ENCODE measurements at regions not wholly inside any gene's neighbourhood (a gene's known extent, or its start where the extent isn't known, plus 50 kb on each side); places are given as distances from the start of the nearest gene placed in this dataset.

GRCh38 chr11:41955635-41956400 is 496.4 kb upstream of the LRRC4C start:
- TF ChIP-seq TCF12 (IDR thresholded peaks at IDR 0.05; ENCODE audit: low read depth): no peak
- TF ChIP-seq CEBPB (IDR thresholded peaks at IDR 0.05): no peak
- no peak for TF ChIP-seq RAD21 (IDR thresholded peaks at IDR 0.05; ENCODE audit: low read depth)
- TF ChIP-seq ZBTB7A (IDR thresholded peaks at IDR 0.05; ENCODE audit: low read depth): no peak
- no peak for TF ChIP-seq TEAD4 (IDR thresholded peaks at IDR 0.05)

GRCh38 chr11:41963406-41963805 is 504.0 kb upstream of the LRRC4C start:
- TF ChIP-seq CEBPB (IDR thresholded peaks at IDR 0.05) (no peak), REST (IDR thresholded peaks at IDR 0.05; ENCODE audit: low read depth) (no peak), YY1 (IDR thresholded peaks at IDR 0.05; ENCODE audit: low read depth) (no peak), EGR1 (IDR thresholded peaks at IDR 0.05) (no peak), NFIC (IDR thresholded peaks at IDR 0.05) (no peak), TAF1 (IDR thresholded peaks at IDR 0.05; ENCODE audit: low read depth) (no peak), RAD21 (IDR thresholded peaks at IDR 0.05; ENCODE audit: low read depth) (no peak), MAX (IDR thresholded peaks at IDR 0.05) (no peak), TEAD4 (IDR thresholded peaks at IDR 0.05) (no peak), TCF12 (IDR thresholded peaks at IDR 0.05; ENCODE audit: low read depth) (no peak), EP300 (IDR thresholded peaks at IDR 0.05; ENCODE audit: borderline replicate concordance) (no peak), FOXM1 (IDR thresholded peaks at IDR 0.05; ENCODE audit: borderline replicate concordance, low read depth) (no peak), CREB1 (IDR thresholded peaks at IDR 0.05; ENCODE audit: low read depth) (no peak), ZBTB7A (IDR thresholded peaks at IDR 0.05; ENCODE audit: low read depth) (no peak)

- TF ChIP-seq TCF12 (IDR thresholded peaks at IDR 0.05; ENCODE audit: low read depth) (no peak), YY1 (IDR thresholded peaks at IDR 0.05; ENCODE audit: low read depth) (no peak), TAF1 (IDR thresholded peaks at IDR 0.05; ENCODE audit: low read depth) (no peak), MAX (IDR thresholded peaks at IDR 0.05) (no peak), ZBTB7A (IDR thresholded peaks at IDR 0.05; ENCODE audit: low read depth) (no peak), REST (IDR thresholded peaks at IDR 0.05; ENCODE audit: low read depth) (no peak), FOXM1 (IDR thresholded peaks at IDR 0.05; ENCODE audit: borderline replicate concordance, low read depth) (no peak), NFIC (IDR thresholded peaks at IDR 0.05) (no peak), EGR1 (IDR thresholded peaks at IDR 0.05) (no peak), USF1 (IDR thresholded peaks at IDR 0.05) (no peak), CREB1 (IDR thresholded peaks at IDR 0.05; ENCODE audit: low read depth) (no peak), TEAD4 (IDR thresholded peaks at IDR 0.05) (no peak)
Measured at GRCh38 chr11:41970681-41971080, 511.2 kb upstream of the LRRC4C start.

- no peak for TF ChIP-seq REST (IDR thresholded peaks at IDR 0.05; ENCODE audit: low read depth)
- no peak for TF ChIP-seq TCF12 (IDR thresholded peaks at IDR 0.05; ENCODE audit: low read depth)
- no peak for TF ChIP-seq CEBPB (IDR thresholded peaks at IDR 0.05)
- TF ChIP-seq NFIC (IDR thresholded peaks at IDR 0.05): no peak
- TF ChIP-seq USF1 (IDR thresholded peaks at IDR 0.05): no peak
- no peak for TF ChIP-seq YY1 (IDR thresholded peaks at IDR 0.05; ENCODE audit: low read depth)
- TF ChIP-seq EP300 (IDR thresholded peaks at IDR 0.05; ENCODE audit: borderline replicate concordance): no peak
- TF ChIP-seq TAF1 (IDR thresholded peaks at IDR 0.05; ENCODE audit: low read depth): no peak
- no peak for TF ChIP-seq FOXM1 (IDR thresholded peaks at IDR 0.05; ENCODE audit: borderline replicate concordance, low read depth)
- no peak for TF ChIP-seq CREB1 (IDR thresholded peaks at IDR 0.05; ENCODE audit: low read depth)
- TF ChIP-seq TEAD4 (IDR thresholded peaks at IDR 0.05): no peak
- no peak for TF ChIP-seq MAX (IDR thresholded peaks at IDR 0.05)
- TF ChIP-seq ZBTB7A (IDR thresholded peaks at IDR 0.05; ENCODE audit: low read depth): no peak
- no peak for TF ChIP-seq EGR1 (IDR thresholded peaks at IDR 0.05)
Measured at GRCh38 chr11:41971592-41971991, 512.1 kb upstream of the LRRC4C start.
